Activated CD8-positive, alpha-beta T cell treated with anti-CD3 and anti-CD28 coated beads for 36 hours (primary cell): ENCODE measurements at regions not wholly inside any gene's neighbourhood (a gene's known extent, or its start where the extent isn't known, plus 50 kb on each side); places are given as distances from the start of the nearest gene placed in this dataset.
A peak's percentile ranks its signal among the peaks of the same experiment; 100 is the strongest.

Source experiments
- ATAC-seq: fragments of 200-7000 bp; cut with Tn5 transposase; one replicate; pipeline ENCODE4 v1.10.0; 2021; ENCODE audit warnings: mild to moderate bottlenecking, moderate library complexity
- CTCF ChIA-PET: fragments of 350-600 bp; sonication (Branson Sonifier 250); formaldehyde crosslinking; loops from one replicate; lab custom pipeline; 2021; ENCODE audit warnings: antibody characterized with exemption; lab: Charles Lee
- POLR2A ChIA-PET: fragments of 350-600 bp; sonication (Branson Sonifier 250); formaldehyde crosslinking; loops from one replicate; lab custom pipeline; 2021; ENCODE audit warnings: antibody characterized with exemption; lab: Charles Lee
- DNase-seq: peaks from one replicate; pipeline ENCODE4 v3.0.0-alpha.2; 2020
- H3K27ac Mint-ChIP-seq: one replicate; pipeline ENCODE4 v1.8.0; 2021; ENCODE audit warnings: mild to moderate bottlenecking, mixed read lengths
- H3K27me3 Mint-ChIP-seq: one replicate; pipeline ENCODE4 v1.8.0; 2021; ENCODE audit warnings: mixed read lengths
- H3K36me3 Mint-ChIP-seq: one replicate; pipeline ENCODE4 v1.8.0; 2021; ENCODE audit warnings: low read depth, mixed read lengths
- H3K4me1 Mint-ChIP-seq: one replicate; pipeline ENCODE4 v1.8.0; 2021; ENCODE audit warnings: low read depth, mixed read lengths
- H3K4me3 Mint-ChIP-seq: one replicate; pipeline ENCODE4 v1.8.0; 2021; ENCODE audit warnings: mild to moderate bottlenecking, moderate library complexity, mixed read lengths
- H3K9me3 Mint-ChIP-seq: one replicate; pipeline ENCODE4 v1.8.0; 2021; ENCODE audit warnings: mixed read lengths
- intact Hi-C: fragments of 100-400 bp; cut with micrococcal nuclease; formaldehyde crosslinking; loops from one replicate; pipeline ENCODE4 v1.10.0; 2022
- TF ChIP-seq, protein P1 (sequence below): fragments of 200-600 bp; IDR thresholded peaks from one replicate; pipeline ENCODE4 v1.8.0; 2022; ENCODE audit warnings: antibody characterized with exemption, mild to moderate bottlenecking

DNA sequence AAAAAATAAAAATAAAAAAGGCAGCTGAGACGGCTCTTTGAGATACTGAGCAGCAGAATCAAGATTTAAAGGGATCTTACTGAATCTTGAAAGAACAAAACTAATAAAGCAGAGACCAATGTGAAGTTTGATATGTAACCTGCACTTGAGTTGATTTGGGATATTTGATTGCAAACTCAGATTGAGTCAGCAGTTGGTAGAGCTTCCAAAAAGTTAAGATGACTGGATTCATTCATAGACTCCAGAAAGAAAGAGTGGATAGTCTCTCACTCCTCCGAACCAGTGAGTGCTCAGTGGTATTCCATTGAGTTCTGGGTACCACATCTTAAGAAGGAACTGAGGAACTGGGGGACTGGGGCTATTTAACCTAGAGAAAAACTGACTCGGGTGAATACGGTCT, 52.7 kb upstream of the TESK1 start:
- ChIA-PET CTCF (interaction anchor here (0.8 to 3.7 kb wide), 8 partner anchors 17 to 76 kb away, joined by 4 to 22 read pairs (median 8); no protein-coding TSS in a partner anchor), POLR2A (no interaction called here)
- H3K9me3 Mint-ChIP-seq, result no peaks in the 10 kb centered on the region
- no peaks in the 10 kb centered on the region for H3K4me1 Mint-ChIP-seq
- intact Hi-C loops, result loop anchor here (10.0 kb wide), 1 partner anchor 438 kb away; the partner anchor contains the start of gene ATOSB
- no peak for ATAC-seq
- no peak overlapping the region for H3K27ac Mint-ChIP-seq
- H3K36me3 Mint-ChIP-seq, result no peaks in the 10 kb centered on the region
- no peak for DNase-seq
- no peak overlapping the region for H3K4me3 Mint-ChIP-seq
- H3K27me3 Mint-ChIP-seq, result no peaks in the 10 kb centered on the region
- TF ChIP-seq, protein P1, sequence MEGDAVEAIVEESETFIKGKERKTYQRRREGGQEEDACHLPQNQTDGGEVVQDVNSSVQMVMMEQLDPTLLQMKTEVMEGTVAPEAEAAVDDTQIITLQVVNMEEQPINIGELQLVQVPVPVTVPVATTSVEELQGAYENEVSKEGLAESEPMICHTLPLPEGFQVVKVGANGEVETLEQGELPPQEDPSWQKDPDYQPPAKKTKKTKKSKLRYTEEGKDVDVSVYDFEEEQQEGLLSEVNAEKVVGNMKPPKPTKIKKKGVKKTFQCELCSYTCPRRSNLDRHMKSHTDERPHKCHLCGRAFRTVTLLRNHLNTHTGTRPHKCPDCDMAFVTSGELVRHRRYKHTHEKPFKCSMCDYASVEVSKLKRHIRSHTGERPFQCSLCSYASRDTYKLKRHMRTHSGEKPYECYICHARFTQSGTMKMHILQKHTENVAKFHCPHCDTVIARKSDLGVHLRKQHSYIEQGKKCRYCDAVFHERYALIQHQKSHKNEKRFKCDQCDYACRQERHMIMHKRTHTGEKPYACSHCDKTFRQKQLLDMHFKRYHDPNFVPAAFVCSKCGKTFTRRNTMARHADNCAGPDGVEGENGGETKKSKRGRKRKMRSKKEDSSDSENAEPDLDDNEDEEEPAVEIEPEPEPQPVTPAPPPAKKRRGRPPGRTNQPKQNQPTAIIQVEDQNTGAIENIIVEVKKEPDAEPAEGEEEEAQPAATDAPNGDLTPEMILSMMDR, result no peak

DNA sequence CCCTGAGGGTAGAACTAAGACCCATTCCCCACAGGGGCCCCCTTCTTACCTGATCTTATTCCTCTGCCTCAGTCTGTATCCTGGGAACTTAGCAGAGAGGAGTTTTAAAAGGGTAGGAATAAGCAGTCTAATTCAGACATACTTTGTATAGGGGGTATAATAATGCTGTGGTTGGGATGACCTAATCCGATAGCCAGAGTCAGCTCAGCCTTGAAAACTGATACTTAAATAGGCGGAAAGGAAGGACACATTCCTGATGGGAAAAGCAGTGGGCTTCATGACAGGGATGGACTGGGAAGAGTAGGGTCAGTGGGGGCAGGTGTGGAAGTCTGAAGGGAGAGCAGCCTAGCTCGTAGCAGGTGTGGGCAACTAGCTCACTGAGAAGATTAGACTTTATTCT, 52.2 kb upstream of the TESK1 start:
- intact Hi-C loops, result loop anchor here (10.0 kb wide), 1 partner anchor 438 kb away; the partner anchor contains the start of gene ATOSB
- TF ChIP-seq, protein P1, result no peak
- ATAC-seq (no peak), DNase-seq (no peak)
- Mint-ChIP-seq H3K27ac (no peak overlapping the region), H3K36me3 (no peaks in the 10 kb centered on the region), H3K9me3 (no peaks in the 10 kb centered on the region), H3K4me1 (no peaks in the 10 kb centered on the region), H3K27me3 (no peaks in the 10 kb centered on the region), H3K4me3 (no peak overlapping the region)
- POLR2A ChIA-PET, result interaction anchor here (1.0 kb wide), 1 partner anchor 658 kb away, joined by 3 read pairs; no protein-coding TSS in a partner anchor
- CTCF ChIA-PET, result interaction anchor here (0.8 to 3.7 kb wide), 23 partner anchors 8 to 436 kb away, joined by 3 to 22 read pairs (median 8); no protein-coding TSS in a partner anchor

DNA sequence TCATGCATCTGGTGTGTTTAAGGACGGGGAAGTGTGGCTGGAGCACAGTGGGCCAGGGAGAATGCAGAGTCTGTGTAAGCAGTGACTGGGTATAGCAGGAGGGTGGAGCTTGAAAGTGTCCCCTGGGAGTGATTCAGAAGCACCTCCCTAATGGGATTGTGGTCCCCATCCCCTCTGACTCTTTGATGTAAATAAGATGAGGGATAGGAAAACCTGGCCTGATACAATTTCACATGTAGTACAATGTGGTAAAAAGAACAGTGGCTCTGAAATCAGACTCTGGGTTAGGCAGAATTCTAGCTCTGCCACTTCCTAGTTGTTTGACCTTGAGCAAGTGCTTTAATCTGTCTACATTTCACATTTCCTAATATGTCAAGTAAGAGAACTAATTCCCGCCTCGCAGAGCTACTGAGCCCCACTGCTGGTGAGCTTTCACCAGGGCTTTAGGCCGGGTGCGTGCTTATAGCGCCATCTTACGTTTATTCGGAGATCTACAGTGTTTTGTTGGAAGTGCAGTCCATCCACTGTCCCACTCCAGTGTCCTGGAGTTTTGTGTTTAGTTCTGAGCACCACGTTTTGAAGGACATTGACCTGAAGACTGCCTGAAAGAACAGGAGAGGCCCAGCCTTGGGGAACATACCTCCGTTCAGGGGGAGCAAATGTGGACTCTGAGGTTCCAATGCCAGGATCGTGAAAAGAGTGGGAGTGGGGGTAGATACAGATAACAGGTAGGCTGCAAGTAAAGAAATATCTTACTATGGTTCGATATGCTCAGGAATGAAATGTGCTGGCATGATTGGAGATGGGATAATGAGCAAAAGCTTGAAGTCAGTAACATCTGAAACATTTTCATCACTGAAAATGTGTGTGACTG, 51.2 kb upstream of the TESK1 start:
- intact Hi-C loops, result loop anchor here (10.0 kb wide), 1 partner anchor 439 kb away; the partner anchor contains the start of gene ATOSB
- ATAC-seq, result peak; percentile 96
- DNase-seq, result peak; percentile 63
- TF ChIP-seq, protein P1, result peak; percentile 80
- Mint-ChIP-seq H3K9me3 (no peaks in the 10 kb centered on the region), H3K4me3 (no peak overlapping the region), H3K4me1 (no peaks in the 10 kb centered on the region), H3K27ac (no peak overlapping the region), H3K27me3 (no peaks in the 10 kb centered on the region), H3K36me3 (no peaks in the 10 kb centered on the region)
- CTCF ChIA-PET, result interaction anchor here (0.6 to 3.7 kb wide), 50 partner anchors 9 to 782 kb away, joined by 3 to 22 read pairs (median 4); partner anchors contain the start of gene STOML2
- POLR2A ChIA-PET, result interaction anchor here (0.6 to 1.0 kb wide), 3 partner anchors 75 to 659 kb away, joined by 3 read pairs; no protein-coding TSS in a partner anchor

DNA sequence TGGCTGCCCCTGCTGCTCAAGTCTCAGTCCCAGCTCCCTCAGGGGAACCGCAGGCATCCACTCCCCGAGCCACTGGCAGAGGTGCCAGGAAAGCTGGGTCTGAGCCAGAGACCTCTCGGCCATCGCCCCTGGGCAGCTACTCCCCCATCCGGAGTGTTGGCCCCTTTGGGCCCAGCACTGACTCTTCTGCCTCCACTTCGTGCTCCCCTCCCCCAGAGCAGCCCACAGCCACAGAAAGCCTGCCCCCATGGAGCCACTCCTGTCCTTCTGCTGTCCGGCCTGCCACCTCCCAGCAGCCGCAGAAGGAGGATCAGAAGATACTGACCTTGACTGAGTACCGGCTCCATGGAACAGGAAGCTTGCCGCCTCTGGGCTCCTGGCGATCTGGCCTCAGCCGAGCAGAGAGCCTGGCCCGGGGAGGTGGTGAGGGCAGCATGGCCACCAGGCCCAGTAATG, 49.8 kb upstream of the TESK1 start:
- POLR2A ChIA-PET, result no interaction called here
- Mint-ChIP-seq H3K4me1 (no peaks in the 10 kb centered on the region), H3K36me3 (no peaks in the 10 kb centered on the region), H3K9me3 (no peaks in the 10 kb centered on the region), H3K4me3 (no peak overlapping the region), H3K27me3 (no peaks in the 10 kb centered on the region), H3K27ac (no peak overlapping the region)
- CTCF ChIA-PET, result interaction anchor here (0.8 to 3.7 kb wide), 4 partner anchors 10 to 76 kb away, joined by 3 to 22 read pairs (median 12); no protein-coding TSS in a partner anchor
- intact Hi-C loops, result loop anchor here (10.0 kb wide), 1 partner anchor 440 kb away; the partner anchor contains the start of gene ATOSB
- no peak for DNase-seq
- TF ChIP-seq, protein P1, result no peak
- ATAC-seq, result no peak
